WERI-Rb-1 (cell line): ENCODE measurements at regions not wholly inside any gene's neighbourhood (a gene's known extent, or its start where the extent isn't known, plus 50 kb on each side); places are given as distances from the start of the nearest gene placed in this dataset.
A peak's percentile ranks its signal among the peaks of the same experiment; 100 is the strongest.

Experiments
- DNase-seq: peaks from one replicate; pipeline ENCODE4 v3.0.0-alpha.2; 2020
- H3K27ac ChIP-seq: fragments of 250-450 bp; sonication (Bioruptor Pico); 2 replicates; pipeline ENCODE4 v1.5.1; 2020; ENCODE audit warnings: mild to moderate bottlenecking, moderate library complexity
- H3K27me3 ChIP-seq: fragments of 250-450 bp; sonication (Bioruptor Pico); 2 replicates; pipeline ENCODE4 v1.5.1; 2021; ENCODE audit warnings: mild to moderate bottlenecking, low read depth, moderate library complexity; ENCODE audit not compliant: insufficient read depth, severe bottlenecking
- H3K36me3 ChIP-seq: fragments of 250-450 bp; sonication (Bioruptor Pico); 2 replicates; pipeline ENCODE4 v1.5.1; 2020; ENCODE audit warnings: mild to moderate bottlenecking, moderate library complexity
- H3K4me3 ChIP-seq: 2 replicates; pipeline ENCODE4 v1.5.1; 2011; ENCODE audit warnings: low read depth, mild to moderate bottlenecking, control low read depth, low read length
- H3K9me3 ChIP-seq: fragments of 250-450 bp; sonication (Bioruptor Pico); 2 replicates; pipeline ENCODE4 v1.5.1; 2021; ENCODE audit warnings: mild to moderate bottlenecking, moderate library complexity; ENCODE audit not compliant: severe bottlenecking
- CTCF ChIP-seq: IDR thresholded peaks from 2 replicates; pipeline ENCODE4 v1.5.1; 2011; ENCODE audit warnings: low read depth, mild to moderate bottlenecking, control low read depth, inconsistent platforms, low read length

- no peak for TF ChIP-seq CTCF
Measured at GRCh38 chr12:59075968-59076490, 155.7 kb upstream of the LRIG3 start.

GRCh38 chr12:59075141-59075540 lies 154.8 kb upstream of the LRIG3 start:
- Histone ChIP-seq H3K27ac (no peak overlapping the region), H3K36me3 (no peaks in the 10 kb centered on the region), H3K9me3 (no peaks in the 10 kb centered on the region), H3K4me3 (no peak overlapping the region), H3K27me3 (no peaks in the 10 kb centered on the region)
- no peak for TF ChIP-seq CTCF
- no peak for DNase-seq

More at GRCh38 chr12:59075968-59076490, 155.7 kb upstream of the LRIG3 start:
- Histone ChIP-seq H3K27me3 (no peaks in the 10 kb centered on the region), H3K4me3 (no peak overlapping the region), H3K9me3 (no peaks in the 10 kb centered on the region), H3K36me3 (no peaks in the 10 kb centered on the region), H3K27ac (no peak overlapping the region)
- no peak for DNase-seq

- no peak for TF ChIP-seq CTCF
- H3K36me3 ChIP-seq, result no peaks in the 10 kb centered on the region
- H3K27ac ChIP-seq, result no peak overlapping the region
- DNase-seq, result no peak
- H3K9me3 ChIP-seq, result no peaks in the 10 kb centered on the region
- H3K27me3 ChIP-seq, result no peaks in the 10 kb centered on the region
- H3K4me3 ChIP-seq, result no peak overlapping the region
Measured at GRCh38 chr12:59070322-59070933, 150.1 kb upstream of the LRIG3 start.

GRCh38 chr12:59069516-59069915 lies 149.2 kb upstream of the LRIG3 start:
- Histone ChIP-seq H3K9me3 (no peaks in the 10 kb centered on the region), H3K27me3 (no peaks in the 10 kb centered on the region), H3K4me3 (no peak overlapping the region), H3K36me3 (no peaks in the 10 kb centered on the region), H3K27ac (no peak overlapping the region)
- no peak for TF ChIP-seq CTCF
- no peak for DNase-seq

GRCh38 chr12:59068436-59068835 lies 148.1 kb upstream of the LRIG3 start:
- Histone ChIP-seq H3K9me3 (no peaks in the 10 kb centered on the region), H3K36me3 (no peaks in the 10 kb centered on the region), H3K4me3 (no peak overlapping the region), H3K27ac (no peak overlapping the region), H3K27me3 (no peaks in the 10 kb centered on the region)
- DNase-seq, result no peak
- TF ChIP-seq CTCF, result no peak

GRCh38 chr12:59067083-59067482 lies 146.8 kb upstream of the LRIG3 start:
- Histone ChIP-seq H3K4me3 (no peak overlapping the region), H3K27ac (no peak overlapping the region)
- DNase-seq, result peak; percentile 13

More at GRCh38 chr12:59067083-59067482, 146.8 kb upstream of the LRIG3 start:
- no peak for TF ChIP-seq CTCF
- H3K27me3 ChIP-seq, result no peaks in the 10 kb centered on the region
- H3K9me3 ChIP-seq, result no peaks in the 10 kb centered on the region
- H3K36me3 ChIP-seq, result no peaks in the 10 kb centered on the region
